Lower leg skin (tissue), 4 donors: ENCODE measurements at regions not wholly inside any gene's neighbourhood (a gene's known extent, or its start where the extent isn't known, plus 50 kb on each side); places are given as distances from the start of the nearest gene placed in this dataset.
"Not testable (repeated sequence)": the region's sequence is repeated elsewhere in the genome, so short reads cannot be mapped to it uniquely, and the experiment has no call there.

Source experiments
- DNase-seq, 2 donors: peaks; one replicate each; pipeline ENCODE4 v3.0.0-alpha.2; 2019; ENCODE audit warnings: low spot score in 2 of 2
- H3K4me3 ChIP-seq: fragments of 200-600 bp; sonication (generic); 2 replicates; pipeline ENCODE4 v1.5.1; 2017; ENCODE audit warnings: mild to moderate bottlenecking, low read depth; ENCODE audit not compliant: poor library complexity, severe bottlenecking
- POLR2A ChIP-seq, 2 donors: fragments of 450-650 bp; IDR thresholded peaks; one replicate each; pipeline ENCODE4 v1.6.1; 2016 to 2017; ENCODE audit warnings: antibody characterized with exemption in 2 of 2, mild to moderate bottlenecking in 1 of 2, moderate library complexity in 1 of 2
- WGBS, 2 donors: methylation state at CpG; one replicate each; pipeline ENCODE4 v1.1.5; 2018; 5-methylcytosine and 5-hydroxymethylcytosine counted together
- intact Hi-C: fragments of 100-400 bp; cut with DNase I; formaldehyde crosslinking; loops from one replicate; pipeline ENCODE4 v1.15.0; 2023; ENCODE audit warnings: low total_unique reads
- TF ChIP-seq, protein P1 (sequence below), 3 donors: fragments of 450-650 bp; IDR thresholded peaks; one replicate each; pipeline ENCODE4 v1.5.1; 2016; ENCODE audit warnings: antibody characterized with exemption in 3 of 3, mild to moderate bottlenecking in 3 of 3, moderate library complexity in 2 of 3

DNA sequence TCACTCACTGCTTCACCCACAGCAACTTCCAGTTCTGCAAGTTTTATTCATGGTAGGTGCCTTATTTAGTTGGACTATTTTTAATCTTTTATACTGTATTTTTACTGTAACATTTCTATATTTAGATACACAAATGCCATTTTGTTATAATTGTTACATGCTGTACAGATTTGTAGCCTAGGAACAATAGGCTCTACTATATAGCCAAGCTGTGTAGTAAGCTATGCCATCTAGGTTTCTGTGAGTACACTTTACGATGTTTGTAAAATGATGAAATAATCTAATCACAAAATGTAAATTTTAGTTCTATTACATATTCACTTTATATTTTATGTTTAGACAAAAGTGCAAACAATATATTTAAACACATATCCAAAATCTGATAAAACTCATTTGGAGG, 1187.8 kb downstream of the TECRL start:
- intact Hi-C loops = no loop called here
- 89 to 93% methylated on average over 1 of the region's 1 CpG for WGBS, 2 donors
- no peak for TF ChIP-seq POLR2A (IDR thresholded peaks at IDR 0.05)
- TF ChIP-seq, protein P1, sequence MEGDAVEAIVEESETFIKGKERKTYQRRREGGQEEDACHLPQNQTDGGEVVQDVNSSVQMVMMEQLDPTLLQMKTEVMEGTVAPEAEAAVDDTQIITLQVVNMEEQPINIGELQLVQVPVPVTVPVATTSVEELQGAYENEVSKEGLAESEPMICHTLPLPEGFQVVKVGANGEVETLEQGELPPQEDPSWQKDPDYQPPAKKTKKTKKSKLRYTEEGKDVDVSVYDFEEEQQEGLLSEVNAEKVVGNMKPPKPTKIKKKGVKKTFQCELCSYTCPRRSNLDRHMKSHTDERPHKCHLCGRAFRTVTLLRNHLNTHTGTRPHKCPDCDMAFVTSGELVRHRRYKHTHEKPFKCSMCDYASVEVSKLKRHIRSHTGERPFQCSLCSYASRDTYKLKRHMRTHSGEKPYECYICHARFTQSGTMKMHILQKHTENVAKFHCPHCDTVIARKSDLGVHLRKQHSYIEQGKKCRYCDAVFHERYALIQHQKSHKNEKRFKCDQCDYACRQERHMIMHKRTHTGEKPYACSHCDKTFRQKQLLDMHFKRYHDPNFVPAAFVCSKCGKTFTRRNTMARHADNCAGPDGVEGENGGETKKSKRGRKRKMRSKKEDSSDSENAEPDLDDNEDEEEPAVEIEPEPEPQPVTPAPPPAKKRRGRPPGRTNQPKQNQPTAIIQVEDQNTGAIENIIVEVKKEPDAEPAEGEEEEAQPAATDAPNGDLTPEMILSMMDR (IDR thresholded peaks at IDR 0.05) = no peak

DNA sequence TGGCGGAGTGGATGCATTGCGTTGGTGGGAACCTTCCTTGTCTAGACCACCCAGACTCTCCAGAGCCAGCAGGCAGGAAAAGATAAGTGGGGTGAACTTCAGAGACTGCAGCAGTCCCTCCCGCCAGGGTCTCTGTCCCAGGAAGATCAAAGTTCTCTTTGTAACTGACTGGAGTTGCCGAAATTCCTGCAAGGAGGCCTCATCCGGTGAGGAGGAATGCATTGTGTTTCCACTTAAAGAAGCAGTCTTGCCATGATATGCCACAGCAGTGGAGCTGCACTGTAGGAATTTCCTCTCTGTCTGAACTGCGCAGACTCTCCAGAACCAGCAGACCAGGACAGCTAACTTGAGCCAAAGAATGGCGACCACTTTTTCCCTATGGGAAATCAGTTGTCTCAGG, 1190.4 kb downstream of the TECRL start:
- H3K4me3 ChIP-seq = no peak overlapping the region
- DNase-seq = no peak
- no peak for TF ChIP-seq POLR2A (IDR thresholded peaks at IDR 0.05)
- TF ChIP-seq, protein P1 (IDR thresholded peaks at IDR 0.05) = no peak
- intact Hi-C loops = no loop called here
- WGBS, 2 donors = 66 to 67% methylated on average over 7 of the region's 7 CpGs

More for the DNA sequence above, 1187.8 kb downstream of the TECRL start:
- H3K4me3 ChIP-seq = no peak overlapping the region
- DNase-seq = no peak

DNA sequence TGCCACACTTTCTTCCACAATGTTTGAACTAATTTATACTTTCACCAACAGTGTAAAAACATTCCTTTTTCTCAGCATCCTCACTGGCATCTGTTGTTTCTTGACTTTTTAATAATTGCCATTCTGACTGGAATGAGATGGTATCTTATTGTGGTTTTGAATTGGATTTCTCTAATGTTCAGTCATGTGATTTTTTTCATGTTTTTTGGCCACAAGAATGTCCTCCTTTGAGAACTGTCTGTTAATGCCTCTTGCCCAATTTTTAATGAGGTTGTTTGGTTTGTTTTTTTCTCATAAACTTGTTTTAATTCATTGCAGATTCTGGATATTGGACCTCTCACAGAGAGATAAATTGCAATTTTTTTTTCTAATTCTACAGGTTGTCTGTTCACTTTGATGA, 1195.2 kb downstream of the TECRL start:
- no peak overlapping the region for H3K4me3 ChIP-seq
- DNase-seq = no peak
- TF ChIP-seq, protein P1 (IDR thresholded peaks at IDR 0.05) = no peak
- intact Hi-C loops = no loop called here

DNA sequence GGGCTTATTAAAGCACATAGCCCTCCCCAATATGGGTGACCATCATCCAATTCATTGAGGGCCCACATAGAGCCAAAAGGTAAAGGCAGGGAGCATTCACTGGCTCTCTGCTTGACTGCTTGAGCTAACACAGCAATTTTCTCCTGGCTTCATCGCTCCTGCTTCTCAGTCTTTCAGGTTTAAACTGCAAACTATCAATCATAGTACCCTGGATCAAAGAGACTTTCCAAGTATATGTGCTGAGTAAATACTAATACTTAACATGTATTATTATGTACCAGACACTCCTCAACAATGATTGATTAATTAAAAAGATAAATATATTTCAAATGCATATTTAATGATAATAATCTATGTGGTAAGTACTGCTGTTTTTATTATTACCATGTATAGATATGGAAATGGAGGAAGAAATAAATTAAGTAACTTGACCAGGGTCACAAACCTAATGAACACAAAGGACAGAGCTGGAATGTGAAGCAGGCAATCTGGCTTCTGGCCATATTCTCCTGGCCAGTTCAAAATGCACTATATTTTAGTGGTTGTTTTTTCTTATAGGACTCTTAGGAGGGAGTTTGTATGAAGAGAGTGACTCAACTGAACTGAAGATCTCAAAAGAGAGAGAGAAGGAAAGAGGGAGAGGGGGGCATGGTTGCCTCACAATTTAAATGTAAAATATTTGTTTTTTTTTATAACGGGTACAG, 1197.3 kb downstream of the TECRL start:
- no peak for TF ChIP-seq POLR2A (IDR thresholded peaks at IDR 0.05)
- TF ChIP-seq, protein P1 (IDR thresholded peaks at IDR 0.05) = no peak
- DNase-seq = no peak
- intact Hi-C loops = no loop called here
- 63 to 65% methylated on average over 2 of the region's 2 CpGs for WGBS, 2 donors
- H3K4me3 ChIP-seq = no peak overlapping the region

DNA sequence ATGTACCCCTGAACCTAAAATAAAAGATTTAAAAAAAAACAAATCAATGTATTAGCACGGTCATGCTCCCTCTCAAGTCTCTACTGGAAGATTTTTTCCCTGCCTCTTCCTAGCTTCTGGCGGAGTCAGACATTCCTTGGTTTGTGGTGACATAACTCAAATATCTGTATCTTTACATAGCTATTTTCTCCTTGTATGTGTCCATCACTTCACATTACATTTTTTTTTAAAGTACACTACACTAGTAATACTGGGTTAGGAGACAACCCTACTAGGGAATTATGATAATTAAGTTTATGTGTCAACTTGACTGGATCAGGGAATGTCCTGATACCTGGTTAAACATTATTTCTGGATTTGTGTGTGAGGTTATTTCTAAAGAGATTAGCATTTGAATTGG, 1197.9 kb downstream of the TECRL start:
- intact Hi-C loops = no loop called here
- H3K4me3 ChIP-seq = no peak overlapping the region
- no peak for DNase-seq
- TF ChIP-seq, protein P1 (IDR thresholded peaks at IDR 0.05) = no peak
- no peak for TF ChIP-seq POLR2A (IDR thresholded peaks at IDR 0.05)
- whole genome bisulfite sequencing, 2 donors = 57 to 60% methylated on average over 2 of the region's 2 CpGs

DNA sequence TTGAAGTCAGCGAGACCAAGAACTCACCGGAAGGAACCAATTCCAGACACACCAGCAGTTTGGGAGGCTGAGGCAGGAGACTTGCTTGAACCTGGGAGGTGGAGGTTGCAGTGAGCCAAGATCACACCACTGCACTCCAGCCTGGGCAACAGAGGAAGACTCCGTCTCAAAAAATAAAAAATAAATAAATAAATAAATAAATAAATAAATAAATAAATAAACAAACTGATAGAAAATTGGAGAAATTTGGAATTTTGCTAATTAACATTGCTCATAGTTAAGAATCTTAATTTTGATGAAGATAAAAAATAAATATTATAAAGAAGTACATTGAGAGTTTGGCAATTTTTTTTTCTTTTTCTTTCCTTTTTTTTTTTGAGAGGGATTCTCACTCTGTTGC, 1216.2 kb downstream of the TECRL start:
- 93 to 95% methylated on average over 3 of the region's 3 CpGs for WGBS, 2 donors
- intact Hi-C loops, H3K4me3 ChIP-seq, DNase-seq: not testable (repeated sequence)
